ENCODE measurements at regions not wholly inside any gene's neighbourhood (a gene's known extent, or its start where the extent isn't known, plus 50 kb on each side); places are given as distances from the start of the nearest gene placed in this dataset.

- TF ChIP-seq, protein P1, sequence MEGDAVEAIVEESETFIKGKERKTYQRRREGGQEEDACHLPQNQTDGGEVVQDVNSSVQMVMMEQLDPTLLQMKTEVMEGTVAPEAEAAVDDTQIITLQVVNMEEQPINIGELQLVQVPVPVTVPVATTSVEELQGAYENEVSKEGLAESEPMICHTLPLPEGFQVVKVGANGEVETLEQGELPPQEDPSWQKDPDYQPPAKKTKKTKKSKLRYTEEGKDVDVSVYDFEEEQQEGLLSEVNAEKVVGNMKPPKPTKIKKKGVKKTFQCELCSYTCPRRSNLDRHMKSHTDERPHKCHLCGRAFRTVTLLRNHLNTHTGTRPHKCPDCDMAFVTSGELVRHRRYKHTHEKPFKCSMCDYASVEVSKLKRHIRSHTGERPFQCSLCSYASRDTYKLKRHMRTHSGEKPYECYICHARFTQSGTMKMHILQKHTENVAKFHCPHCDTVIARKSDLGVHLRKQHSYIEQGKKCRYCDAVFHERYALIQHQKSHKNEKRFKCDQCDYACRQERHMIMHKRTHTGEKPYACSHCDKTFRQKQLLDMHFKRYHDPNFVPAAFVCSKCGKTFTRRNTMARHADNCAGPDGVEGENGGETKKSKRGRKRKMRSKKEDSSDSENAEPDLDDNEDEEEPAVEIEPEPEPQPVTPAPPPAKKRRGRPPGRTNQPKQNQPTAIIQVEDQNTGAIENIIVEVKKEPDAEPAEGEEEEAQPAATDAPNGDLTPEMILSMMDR (IDR thresholded peaks at IDR 0.05; ENCODE audit: control insufficient read depth, insufficient read depth, low read depth, low read length, missing control alignments), result no peak
- no peak for DNase-seq (ENCODE audit: low read depth)
- no peak overlapping the region for H3K4me3 ChIP-seq (ENCODE audit: control insufficient read depth, low read depth, low read length)
Observed at GRCh38 chr3:68631850-68632545, 300.3 kb downstream of the TAFA4 start.

DNA sequence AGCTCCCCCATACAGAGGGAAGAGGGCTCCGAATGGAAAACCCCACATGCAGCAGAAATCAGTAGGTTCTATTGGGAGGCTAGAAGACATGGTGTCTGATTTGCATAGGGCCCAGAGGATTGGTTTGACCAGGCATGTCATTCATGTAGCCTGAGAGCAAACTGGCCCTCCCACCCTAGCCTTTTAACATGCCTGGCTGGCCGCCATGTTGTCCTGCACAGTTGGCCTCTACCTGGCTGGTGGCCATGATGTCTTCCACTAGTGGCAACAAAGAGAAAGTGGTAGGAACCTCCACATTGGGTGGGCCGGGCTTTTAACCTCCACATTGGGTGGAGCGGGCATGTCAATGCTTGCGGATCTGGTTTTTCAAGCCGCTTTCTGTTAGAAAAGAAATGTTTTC, 312.1 kb downstream of the TAFA4 start:
- TF ChIP-seq, protein P1 (IDR thresholded peaks at IDR 0.05; ENCODE audit: control insufficient read depth, insufficient read depth, low read depth, low read length, missing control alignments), result no peak
- DNase-seq (ENCODE audit: low read depth), result no peak
- H3K4me3 ChIP-seq (ENCODE audit: control insufficient read depth, low read depth, low read length), result no peak overlapping the region

DNA sequence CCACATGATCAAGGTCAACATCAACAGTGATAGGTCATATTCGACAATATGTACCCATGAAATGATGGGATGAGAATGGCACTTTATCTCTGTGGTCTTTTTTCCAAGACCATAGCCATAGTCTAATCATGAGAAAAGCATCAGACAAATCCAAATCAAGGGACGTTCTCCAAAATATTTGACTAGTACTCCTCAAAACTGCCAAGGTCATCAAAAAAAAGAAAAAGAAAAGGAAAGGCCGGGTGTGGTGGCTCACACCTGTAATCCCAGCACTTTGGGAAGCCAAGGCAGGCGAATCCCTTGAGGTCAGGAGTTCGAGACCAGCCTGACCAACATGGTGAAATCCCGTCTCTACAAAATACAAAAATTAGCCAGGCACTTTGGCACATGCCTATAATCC, 318.3 kb downstream of the TAFA4 start:
- DNase-seq (ENCODE audit: low read depth), result no peak
- TF ChIP-seq, protein P1 (IDR thresholded peaks at IDR 0.05; ENCODE audit: control insufficient read depth, insufficient read depth, low read depth, low read length, missing control alignments), result no peak
- H3K4me3 ChIP-seq (ENCODE audit: control insufficient read depth, low read depth, low read length), result no peak overlapping the region

DNA sequence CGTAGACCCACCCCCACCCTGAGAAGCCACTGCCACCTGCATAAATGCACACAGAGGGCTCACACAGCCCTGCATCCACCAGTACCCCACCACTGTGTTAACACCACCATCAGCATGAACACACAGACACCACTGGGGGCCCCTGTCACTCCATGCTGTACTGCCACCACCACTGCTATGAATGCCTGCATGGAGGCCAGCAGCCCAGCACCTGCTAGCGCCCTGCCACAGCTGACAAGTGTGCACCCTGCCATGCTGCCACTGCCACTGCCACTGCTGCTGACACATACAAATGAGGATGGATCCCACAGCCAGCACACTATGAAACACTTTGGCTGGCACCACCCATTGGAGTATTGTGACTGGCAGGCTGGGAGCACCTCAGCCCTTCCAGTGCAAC, 361.0 kb downstream of the TAFA4 start:
- H3K4me3 ChIP-seq (ENCODE audit: control insufficient read depth, low read depth, low read length), result no peak overlapping the region
- no peak for DNase-seq (ENCODE audit: low read depth)
- TF ChIP-seq, protein P1 (IDR thresholded peaks at IDR 0.05; ENCODE audit: control insufficient read depth, insufficient read depth, low read depth, low read length, missing control alignments), result no peak

- TF ChIP-seq, protein P1 (IDR thresholded peaks at IDR 0.05; ENCODE audit: control insufficient read depth, insufficient read depth, low read depth, low read length, missing control alignments), result no peak
- DNase-seq (ENCODE audit: low read depth), result no peak
- no peak overlapping the region for H3K4me3 ChIP-seq (ENCODE audit: control insufficient read depth, low read depth, low read length)
Observed at GRCh38 chr3:68560728-68561127, 371.6 kb downstream of the TAFA4 start.

DNA sequence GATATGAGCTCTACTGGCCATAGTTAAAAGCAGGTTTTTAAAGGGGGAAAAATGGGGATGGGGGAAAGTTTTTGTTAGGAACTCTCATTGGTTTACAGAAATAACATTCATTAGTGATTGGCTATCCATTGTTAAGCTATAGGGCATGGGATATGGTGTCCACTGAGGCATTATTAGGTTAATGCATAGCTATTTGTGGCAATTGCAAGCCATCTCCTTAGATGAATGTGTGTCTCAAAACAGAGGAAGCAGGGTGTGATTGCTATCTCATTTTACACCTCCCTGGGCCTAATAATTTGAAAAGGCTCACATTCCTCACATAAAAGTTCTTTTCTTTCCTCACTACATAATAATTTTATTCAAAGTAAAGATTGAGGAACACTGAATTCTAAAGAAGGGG, 396.6 kb downstream of the TAFA4 start:
- no peak overlapping the region for H3K4me3 ChIP-seq (ENCODE audit: control insufficient read depth, low read depth, low read length)
- TF ChIP-seq, protein P1 (IDR thresholded peaks at IDR 0.05; ENCODE audit: control insufficient read depth, insufficient read depth, low read depth, low read length, missing control alignments), result no peak
- no peak for DNase-seq (ENCODE audit: low read depth)

All from AG09309 (cell line).